ENCODE measurements at regions not wholly inside any gene's neighbourhood (a gene's known extent, or its start where the extent isn't known, plus 50 kb on each side); places are given as distances from the start of the nearest gene placed in this dataset.

DNA sequence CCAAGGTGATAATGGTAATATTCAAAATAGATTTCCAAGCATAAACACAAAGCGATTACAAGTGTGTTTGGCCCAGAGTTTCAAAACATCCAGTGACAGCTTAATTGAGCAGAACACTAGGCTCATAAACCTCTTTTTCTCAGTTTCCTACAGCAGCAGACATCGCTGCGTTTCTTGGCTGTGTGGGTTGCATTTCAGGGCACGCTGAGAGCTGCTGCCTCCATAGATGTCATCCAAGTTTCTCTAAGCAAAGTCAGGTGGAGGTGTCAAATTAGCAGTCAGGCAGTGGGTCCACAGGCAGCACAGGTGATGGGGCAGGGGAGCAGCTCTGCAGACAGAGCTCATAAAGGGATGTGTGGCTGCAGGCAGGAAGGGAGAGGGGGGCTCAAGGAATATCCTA is 50.5 kb upstream of the COL13A1 start:
- Histone ChIP-seq H4K20me1 (ENCODE audit: insufficient read depth, low read length) (no peaks in the 10 kb centered on the region), H3K4me1 (ENCODE audit: insufficient read depth, low read length) (peaks cover 6% of the 10 kb centered on the region), H3K4me2 (ENCODE audit: insufficient read depth, low read length) (no peak overlapping the region), H2AFZ (ENCODE audit: low read length) (no peak overlapping the region), H3K9me3 (ENCODE audit: low read depth, low read length) (no peaks in the 10 kb centered on the region), H3K4me3 (ENCODE audit: insufficient read depth, low read length) (no peak overlapping the region), H3K27me3 (ENCODE audit: insufficient read depth, low read length) (peaks cover 20% of the 10 kb centered on the region), H3K36me3 (ENCODE audit: insufficient read depth, low read length) (no peaks in the 10 kb centered on the region), H3K79me2 (ENCODE audit: insufficient read depth, low read length) (no peaks in the 10 kb centered on the region), H3K27ac (ENCODE audit: low read depth, low read length) (no peak overlapping the region)
- DNase-seq (ENCODE audit: insufficient read length, low spot score, missing footprints): peak; percentile 42
- no peak for TF ChIP-seq CTCF (IDR thresholded peaks at IDR 0.05; ENCODE audit: extremely low read depth, low read depth, low read length)
